GM18858 (cell line): ENCODE measurements at regions not wholly inside any gene's neighbourhood (a gene's known extent, or its start where the extent isn't known, plus 50 kb on each side); places are given as distances from the start of the nearest gene placed in this dataset.

Experiments
- ATAC-seq: cut with Tn5 transposase; IDR thresholded peaks from one replicate; pipeline ENCODE4 v1.9.1; 2021; ENCODE audit not compliant: unreplicated experiment

GRCh38 chr6:134744301-134744700 lies 205.6 kb downstream of the ALDH8A1 start:
- ATAC-seq, result no peak

- ATAC-seq, result no peak
These were observed 208.7 kb downstream of the ALDH8A1 start for GRCh38 chr6:134741200-134741536.

- ATAC-seq, result no peak
These were observed 209.3 kb downstream of the ALDH8A1 start for GRCh38 chr6:134740473-134741199.

GRCh38 chr6:134740027-134740373 lies 209.9 kb downstream of the ALDH8A1 start:
- no peak for ATAC-seq

- no peak for ATAC-seq
These were observed 210.4 kb downstream of the ALDH8A1 start for GRCh38 chr6:134739299-134740026.

- ATAC-seq, result no peak
These were observed 211.6 kb downstream of the ALDH8A1 start for GRCh38 chr6:134738211-134738885.

GRCh38 chr6:134735461-134735860 lies 214.4 kb downstream of the ALDH8A1 start:
- no peak for ATAC-seq

- no peak for ATAC-seq
These were observed 215.5 kb downstream of the ALDH8A1 start for GRCh38 chr6:134734312-134734869.

GRCh38 chr6:134733801-134734200 lies 216.1 kb downstream of the ALDH8A1 start:
- no peak for ATAC-seq

GRCh38 chr6:134732763-134733162 lies 217.1 kb downstream of the ALDH8A1 start:
- no peak for ATAC-seq

- ATAC-seq, result no peak
These were observed 218.3 kb downstream of the ALDH8A1 start for GRCh38 chr6:134731615-134732014.

- no peak for ATAC-seq
These were observed 219.9 kb downstream of the ALDH8A1 start for GRCh38 chr6:134730013-134730412.

GRCh38 chr6:134729561-134729960 lies 220.3 kb downstream of the ALDH8A1 start:
- no peak for ATAC-seq

GRCh38 chr6:134727081-134727480 lies 222.8 kb downstream of the ALDH8A1 start:
- ATAC-seq, result no peak

GRCh38 chr6:134725590-134725989 lies 224.3 kb downstream of the ALDH8A1 start:
- ATAC-seq, result no peak

- ATAC-seq, result no peak
These were observed 225.0 kb downstream of the ALDH8A1 start for GRCh38 chr6:134724771-134725340.

GRCh38 chr6:134723081-134723871 lies 226.6 kb downstream of the ALDH8A1 start:
- ATAC-seq, result no peak

- ATAC-seq, result no peak
These were observed 227.6 kb downstream of the ALDH8A1 start for GRCh38 chr6:134722200-134722870.

GRCh38 chr6:134721060-134721405 lies 228.9 kb downstream of the ALDH8A1 start:
- ATAC-seq, result no peak

- no peak for ATAC-seq
These were observed 229.4 kb downstream of the ALDH8A1 start for GRCh38 chr6:134720353-134721059.
